GM21737 (cell line): ENCODE measurements at regions not wholly inside any gene's neighbourhood (a gene's known extent, or its start where the extent isn't known, plus 50 kb on each side); places are given as distances from the start of the nearest gene placed in this dataset.
"Not testable (repeated sequence)": the region's sequence is repeated elsewhere in the genome, so short reads cannot be mapped to it uniquely, and the experiment has no call there.

ENCODE experiments used
- ATAC-seq: cut with Tn5 transposase; IDR thresholded peaks from one replicate; pipeline ENCODE4 v1.9.1; 2021; ENCODE audit warnings: mild to moderate bottlenecking, moderate library complexity; ENCODE audit not compliant: unreplicated experiment

DNA sequence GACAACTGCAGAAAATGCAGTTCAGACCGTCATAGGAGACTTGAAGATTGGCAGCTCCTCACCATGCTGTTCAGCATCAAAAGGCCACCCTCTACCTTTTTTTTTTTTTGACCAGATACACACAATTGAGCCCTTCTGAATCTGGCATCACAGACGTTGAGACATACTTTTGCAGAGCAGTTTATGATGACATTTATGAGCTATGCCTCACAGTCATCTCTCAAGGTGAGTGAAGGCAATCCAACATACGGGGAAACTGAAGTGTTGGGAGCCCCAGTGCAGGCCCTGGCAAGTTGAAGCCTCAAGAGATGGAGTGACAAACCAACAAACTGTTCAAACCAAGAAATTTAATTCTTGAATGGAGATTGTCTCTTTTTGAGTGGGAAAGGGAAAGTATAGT lies 83.6 kb upstream of the DLX6 start:
- no peak for ATAC-seq

DNA sequence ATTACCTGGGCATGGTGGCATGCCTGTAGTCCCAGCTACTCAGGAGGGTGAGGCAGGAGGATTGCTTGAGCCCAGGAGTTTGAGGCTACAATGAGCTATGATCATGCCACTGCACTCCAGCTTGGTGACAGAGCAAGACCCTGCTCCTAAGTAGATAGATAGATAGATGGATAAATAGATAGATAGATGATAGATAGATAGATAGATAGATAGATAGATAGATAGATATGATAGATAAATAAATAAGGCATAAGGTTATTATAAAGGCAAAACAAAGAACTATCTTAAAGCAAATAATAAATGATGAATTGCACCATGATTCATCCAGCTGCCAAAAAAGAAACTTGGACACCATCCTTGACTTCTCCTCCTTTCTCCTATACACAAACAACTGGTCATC lies 82.0 kb upstream of the DLX6 start:
- not testable (repeated sequence) for ATAC-seq

DNA sequence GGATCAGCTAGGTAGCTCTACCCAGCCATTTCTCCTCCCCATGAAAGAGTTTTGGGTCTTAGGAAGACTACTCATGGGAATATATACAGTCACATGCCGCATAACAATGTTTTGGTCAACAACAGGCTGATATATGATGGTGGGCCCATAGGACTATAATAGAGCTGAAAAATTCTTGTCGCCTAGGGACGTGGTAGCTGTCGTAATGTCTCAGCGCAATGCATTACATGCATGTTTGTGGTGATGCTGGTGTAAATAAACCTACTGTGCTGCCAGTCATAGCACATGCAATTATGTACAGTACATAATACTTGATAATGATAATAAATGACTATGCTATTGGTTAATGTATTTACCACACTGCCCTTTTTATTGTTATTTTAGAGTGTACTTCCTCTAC lies 78.2 kb upstream of the DLX6 start:
- no peak for ATAC-seq

DNA sequence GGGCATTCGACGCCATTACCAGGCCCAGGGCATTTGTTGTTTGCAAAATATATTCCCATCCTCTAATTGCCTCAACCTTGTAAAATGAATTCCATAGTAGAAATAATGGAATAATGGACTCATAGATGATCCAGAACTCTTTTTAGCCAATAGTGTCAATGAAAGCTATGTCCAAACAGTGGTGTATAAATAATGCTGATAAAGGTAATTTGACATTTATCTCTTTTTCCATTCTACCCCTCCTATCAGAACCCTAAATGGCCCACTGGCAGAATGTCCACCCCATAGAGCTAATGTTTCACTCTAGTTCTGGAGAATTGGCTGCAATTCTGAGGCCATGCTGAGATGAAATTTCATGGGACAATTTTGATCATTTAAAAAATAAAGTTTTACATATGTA lies 76.4 kb upstream of the DLX6 start:
- no peak for ATAC-seq

DNA sequence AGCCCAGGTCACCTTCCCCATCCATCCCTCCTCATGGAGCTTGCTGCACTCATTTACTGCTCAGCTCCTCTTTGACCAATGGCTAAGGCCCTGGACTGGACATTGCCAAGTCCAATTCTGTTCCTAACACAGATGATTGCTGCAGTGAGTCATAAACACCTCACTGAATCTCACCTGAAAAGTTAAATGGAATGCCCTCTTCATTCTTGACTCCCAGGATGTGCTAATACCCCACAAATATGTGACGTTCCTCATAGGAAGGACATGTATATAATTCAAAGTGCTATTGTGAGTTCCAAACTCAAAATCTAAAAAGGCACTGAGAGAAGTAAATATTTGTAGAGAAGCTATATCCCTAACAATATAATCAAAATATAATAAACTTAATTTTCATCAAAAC lies 73.5 kb upstream of the DLX6 start:
- no peak for ATAC-seq

DNA sequence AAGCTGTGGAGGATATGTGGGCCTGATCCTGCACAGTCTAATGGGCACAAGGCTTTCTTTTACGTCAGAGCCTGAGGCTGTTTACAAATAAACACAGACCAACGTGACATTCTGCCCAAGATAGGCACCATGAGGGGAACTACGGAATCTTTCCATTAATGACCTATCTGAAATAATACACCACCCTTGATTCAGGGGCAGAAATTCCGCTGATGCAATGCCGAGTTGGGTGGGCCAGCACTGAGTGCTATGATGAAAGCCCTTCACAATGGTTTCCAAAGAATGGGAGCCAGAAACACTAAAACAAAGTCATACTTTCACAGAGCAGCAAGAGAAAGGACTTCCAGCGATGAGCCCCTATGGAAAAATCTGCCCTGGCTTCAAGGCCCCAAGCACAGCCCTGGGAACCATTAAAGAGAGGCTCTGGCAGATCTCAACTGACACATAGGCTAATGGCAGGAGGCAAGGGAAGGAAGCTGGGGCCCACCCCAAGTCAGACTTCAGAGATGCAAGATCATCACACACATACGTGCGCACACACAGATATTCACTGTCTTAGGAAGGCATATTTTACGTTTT lies 72.2 kb upstream of the DLX6 start:
- ATAC-seq, result no peak

DNA sequence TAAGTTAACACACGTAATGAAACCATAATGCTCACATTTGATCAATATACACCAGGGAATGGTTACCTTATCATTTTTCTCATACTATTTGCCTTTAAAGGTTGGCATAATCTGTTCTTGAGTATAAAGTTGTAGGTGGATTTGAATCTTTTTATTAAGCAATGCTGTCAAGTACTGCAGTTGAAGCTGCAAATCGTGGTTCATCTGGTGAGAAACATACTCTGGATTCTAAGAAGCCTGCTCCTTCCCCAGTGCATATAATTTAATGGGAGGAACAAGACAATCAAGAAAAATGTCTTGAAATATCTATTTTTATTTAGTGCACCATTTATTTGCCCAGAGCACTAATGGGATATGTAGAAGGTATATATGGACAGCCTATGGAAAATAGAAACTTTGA lies 68.7 kb upstream of the DLX6 start:
- ATAC-seq, result no peak

DNA sequence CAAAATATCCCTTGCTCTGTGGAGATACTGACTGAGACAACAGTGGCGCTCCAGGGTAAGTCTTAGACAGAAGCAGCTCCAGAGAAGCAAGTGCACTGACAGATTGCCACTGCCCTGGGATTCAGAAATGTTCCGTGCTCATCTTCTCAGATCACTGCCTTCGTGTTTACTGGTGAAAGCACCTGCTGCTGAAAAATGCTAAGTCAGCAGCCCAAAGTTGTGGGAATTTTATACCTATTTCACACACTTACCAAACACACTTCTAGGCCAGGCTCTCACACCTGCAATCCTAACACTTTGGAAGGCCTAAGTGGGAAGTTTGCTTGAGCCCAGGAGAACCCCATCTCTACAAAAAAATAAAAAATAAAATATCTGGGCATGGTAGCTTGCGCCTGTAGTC lies 63.2 kb upstream of the DLX6 start:
- no peak for ATAC-seq

DNA sequence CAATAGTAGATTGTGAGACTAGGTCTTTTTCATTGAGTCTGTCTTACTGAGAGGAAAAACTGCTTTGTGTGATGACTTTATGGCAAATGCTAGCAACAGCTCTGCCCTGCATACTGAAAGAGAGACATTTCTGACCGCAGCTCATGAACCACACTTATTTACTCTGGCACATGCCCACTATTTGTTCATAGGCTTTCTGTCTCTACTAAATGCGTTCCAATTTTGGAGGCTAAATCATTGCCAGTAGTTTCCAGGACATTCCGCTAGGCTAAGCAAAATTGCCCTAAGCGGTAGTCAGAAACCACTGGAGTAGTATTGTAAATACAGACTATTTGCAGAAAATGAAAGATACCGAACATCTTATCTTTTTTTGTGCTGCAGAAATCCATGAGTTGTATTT lies 55.6 kb upstream of the DLX6 start:
- ATAC-seq, result no peak

DNA sequence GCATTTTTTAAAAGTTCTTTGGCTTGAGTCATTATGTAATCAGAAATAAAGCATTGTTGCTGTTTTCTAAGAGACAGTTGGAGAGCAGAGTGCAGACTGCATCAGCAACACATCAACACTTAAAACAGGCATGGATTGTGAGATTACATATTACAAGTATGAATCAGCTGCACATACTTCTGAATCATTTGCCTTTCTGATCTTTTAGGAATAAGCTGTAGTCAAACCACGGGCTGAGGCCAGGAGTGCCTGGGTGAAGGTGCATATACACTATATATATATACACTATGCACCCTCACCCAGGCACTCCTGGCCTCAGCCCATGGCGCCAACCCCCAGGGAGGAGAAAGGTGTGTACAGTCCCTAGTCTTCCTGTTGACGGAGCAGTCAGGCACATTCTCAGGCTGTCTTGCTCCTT lies 52.4 kb upstream of the DLX6 start:
- no peak for ATAC-seq

DNA sequence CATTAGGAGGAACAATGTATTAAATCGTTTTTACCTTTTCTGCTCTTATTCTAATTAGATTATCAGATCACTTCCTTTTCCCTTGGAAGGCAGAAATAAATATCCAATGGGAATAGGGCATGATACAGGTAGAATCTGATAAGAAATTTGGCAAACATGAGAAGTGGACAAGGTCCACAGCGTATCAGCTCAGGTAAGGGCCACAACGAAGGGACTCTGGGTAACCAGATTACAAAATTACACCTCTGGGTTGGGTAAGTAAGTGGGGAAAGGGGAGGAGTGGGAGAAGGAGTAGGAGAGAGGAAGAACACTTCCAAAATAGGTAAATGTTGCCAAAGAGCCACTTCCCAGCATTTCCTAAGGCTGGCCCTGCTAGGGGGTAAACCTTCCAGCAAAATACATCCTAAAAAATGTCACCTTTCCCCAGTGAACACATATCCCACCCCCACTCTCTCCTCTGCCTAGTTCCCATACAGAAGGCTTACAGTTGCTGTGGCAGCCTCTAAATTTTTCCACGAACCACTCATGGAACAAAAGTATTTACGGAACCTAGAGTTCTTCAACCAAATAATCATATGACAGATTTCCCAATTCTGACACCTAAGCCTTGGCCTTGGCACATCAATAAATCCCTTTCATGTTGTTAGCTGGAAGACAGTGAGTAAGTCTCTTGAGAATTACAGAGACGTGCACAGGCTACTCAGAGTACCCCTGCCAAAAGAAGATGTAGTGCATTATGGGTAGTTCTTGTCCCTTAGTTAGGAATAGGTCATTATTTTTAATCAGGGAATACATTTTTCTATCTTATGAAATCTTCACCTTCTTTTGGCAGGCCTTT lies 51.5 kb upstream of the DLX6 start:
- no peak for ATAC-seq
